HEK293T (cell line): ENCODE measurements at regions not wholly inside any gene's neighbourhood (a gene's known extent, or its start where the extent isn't known, plus 50 kb on each side); places are given as distances from the start of the nearest gene placed in this dataset.

Experiments
- CTCF ChIA-PET: fragments of 350-600 bp; formaldehyde crosslinking; extraction: SDS; loops from one replicate; lab custom pipeline; 2021; ENCODE audit warnings: antibody characterized with exemption, inconsistent platforms; lab: Yijun Ruan, JAX
- POLR2A ChIA-PET: fragments of 350-600 bp; formaldehyde crosslinking; extraction: SDS; loops from one replicate; lab custom pipeline; 2020; ENCODE audit warnings: antibody characterized with exemption, inconsistent platforms; lab: Yijun Ruan, JAX
- DNase-seq: peaks from one replicate; pipeline ENCODE4 v3.0.0; 2012; ENCODE audit warnings: mixed read lengths; ENCODE audit errors: extremely low spot score
- ARNT ChIP-seq: fragments of 450-650 bp; IDR thresholded peaks from 2 replicates; pipeline ENCODE4 v1.6.1; 2017; ENCODE audit warnings: mild to moderate bottlenecking
- BHLHE40 ChIP-seq: fragments of 450-650 bp; IDR thresholded peaks from 2 replicates; pipeline ENCODE4 v1.6.1; 2016; ENCODE audit warnings: mild to moderate bottlenecking, moderate library complexity, borderline replicate concordance
- CTBP1 ChIP-seq: fragments of 450-650 bp; IDR thresholded peaks from 2 replicates; pipeline ENCODE4 v1.6.1; 2016; ENCODE audit warnings: borderline replicate concordance
- ELF4 ChIP-seq: fragments of 450-650 bp; IDR thresholded peaks from 2 replicates; pipeline ENCODE4 v1.6.1; 2017; ENCODE audit warnings: antibody characterized with exemption
- FOXA1 ChIP-seq: fragments of 450-650 bp; IDR thresholded peaks from 2 replicates; pipeline ENCODE4 v1.6.1; 2016; ENCODE audit warnings: mild to moderate bottlenecking
- FOXK2 ChIP-seq: fragments of 450-650 bp; IDR thresholded peaks from 2 replicates; pipeline ENCODE4 v1.6.1; 2016; ENCODE audit warnings: mild to moderate bottlenecking
- FOXM1 ChIP-seq: fragments of 450-650 bp; IDR thresholded peaks from 2 replicates; pipeline ENCODE4 v1.6.1; 2017; ENCODE audit warnings: mild to moderate bottlenecking, borderline replicate concordance
- HDGF ChIP-seq: fragments of 450-650 bp; IDR thresholded peaks from 2 replicates; pipeline ENCODE4 v1.6.1; 2017; ENCODE audit warnings: antibody characterized with exemption, borderline replicate concordance
- L3MBTL2 ChIP-seq: fragments of 450-650 bp; conservative IDR thresholded peaks from 2 replicates; pipeline ENCODE4 v1.6.1; 2016; ENCODE audit warnings: mild to moderate bottlenecking
- LEF1 ChIP-seq: fragments of 450-650 bp; IDR thresholded peaks from 2 replicates; pipeline ENCODE4 v1.6.1; 2017; ENCODE audit warnings: mild to moderate bottlenecking, borderline replicate concordance
- NFRKB ChIP-seq: fragments of 450-650 bp; IDR thresholded peaks from 2 replicates; pipeline ENCODE4 v1.6.1; 2016; ENCODE audit warnings: mild to moderate bottlenecking, moderate library complexity
- SP1 ChIP-seq: fragments of 450-650 bp; IDR thresholded peaks from 2 replicates; pipeline ENCODE4 v1.6.1; 2017
- SUZ12 ChIP-seq: fragments of 450-650 bp; IDR thresholded peaks from 2 replicates; pipeline ENCODE4 v1.6.1; 2016; ENCODE audit warnings: mild to moderate bottlenecking
- TARDBP ChIP-seq: fragments of 450-650 bp; IDR thresholded peaks from 2 replicates; pipeline ENCODE4 v1.6.1; 2016
- ZNF384 ChIP-seq: fragments of 450-650 bp; IDR thresholded peaks from 2 replicates; pipeline ENCODE4 v1.6.1; 2016
- TF ChIP-seq, protein P1 (sequence below): fragments of 450-650 bp; IDR thresholded peaks from 2 replicates; pipeline ENCODE4 v1.6.1; 2016

DNA sequence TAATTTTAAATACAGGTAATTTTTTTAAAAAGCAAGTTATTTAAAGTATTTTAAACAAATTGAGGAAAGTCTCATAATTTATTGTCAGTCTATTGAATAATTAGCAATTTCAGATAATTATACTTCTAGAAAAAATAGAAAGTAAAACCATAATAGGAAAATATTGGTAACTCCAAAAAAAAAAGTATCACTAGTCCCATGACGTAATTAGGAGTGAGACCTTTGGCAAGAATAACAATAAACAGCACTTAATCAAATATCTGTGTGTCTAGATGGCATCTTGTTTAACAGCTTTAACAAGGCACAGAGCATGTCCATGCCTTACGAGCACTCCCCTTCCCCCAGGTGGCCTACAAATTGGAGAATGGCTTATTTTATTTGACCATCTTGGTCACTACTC lies 1683.6 kb upstream of the AGA start:
- DNase-seq, result no peak
- ChIA-PET POLR2A (no interaction called here), CTCF (no interaction called here)
- no peak for TF ChIP-seq FOXA1
- TF ChIP-seq CTBP1, result no peak
- TF ChIP-seq, protein P1, sequence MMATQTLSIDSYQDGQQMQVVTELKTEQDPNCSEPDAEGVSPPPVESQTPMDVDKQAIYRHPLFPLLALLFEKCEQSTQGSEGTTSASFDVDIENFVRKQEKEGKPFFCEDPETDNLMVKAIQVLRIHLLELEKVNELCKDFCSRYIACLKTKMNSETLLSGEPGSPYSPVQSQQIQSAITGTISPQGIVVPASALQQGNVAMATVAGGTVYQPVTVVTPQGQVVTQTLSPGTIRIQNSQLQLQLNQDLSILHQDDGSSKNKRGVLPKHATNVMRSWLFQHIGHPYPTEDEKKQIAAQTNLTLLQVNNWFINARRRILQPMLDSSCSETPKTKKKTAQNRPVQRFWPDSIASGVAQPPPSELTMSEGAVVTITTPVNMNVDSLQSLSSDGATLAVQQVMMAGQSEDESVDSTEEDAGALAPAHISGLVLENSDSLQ, result no peak

DNA sequence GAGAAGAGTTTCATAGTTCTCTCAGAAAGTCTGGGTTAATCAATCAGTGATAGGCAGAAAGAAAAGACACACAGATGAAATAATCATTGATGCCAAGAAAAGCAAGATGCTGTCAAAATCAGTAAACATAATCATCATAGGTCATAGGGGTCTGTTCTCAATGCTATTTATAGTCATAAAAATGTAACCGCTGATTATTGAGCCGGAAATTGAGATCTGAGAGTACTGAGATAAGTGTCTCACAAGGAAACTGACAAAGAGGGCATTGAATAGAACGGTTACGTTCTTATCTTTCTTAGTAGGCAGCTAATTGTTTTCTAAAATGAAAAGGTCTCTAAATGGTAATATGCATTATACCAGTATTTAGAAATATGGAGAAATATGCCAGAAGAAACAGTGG lies 1686.1 kb upstream of the AGA start:
- CTCF ChIA-PET, result interaction anchor here (0.6 kb wide), 1 partner anchor 1663 kb away, joined by 6 read pairs; no protein-coding TSS in a partner anchor
- TF ChIP-seq L3MBTL2 (no peak), TARDBP (no peak), ELF4 (no peak), FOXM1 (no peak), CTBP1 (no peak), FOXA1 (no peak), NFRKB (no peak), FOXK2 (no peak), SP1 (no peak), ARNT (no peak), BHLHE40 (no peak), ZNF384 (no peak), HDGF (no peak)
- TF ChIP-seq, protein P1, result no peak
- DNase-seq, result no peak
- POLR2A ChIA-PET, result no interaction called here

- POLR2A ChIA-PET, result no interaction called here
- TF ChIP-seq L3MBTL2, result no peak
- no peak for TF ChIP-seq BHLHE40
- no peak for TF ChIP-seq LEF1
- no peak for DNase-seq
- CTCF ChIA-PET, result no interaction called here
Measured at GRCh38 chr4:179130122-179130714, 1688.0 kb upstream of the AGA start.

GRCh38 chr4:179145746-179146525 lies 1703.7 kb upstream of the AGA start:
- POLR2A ChIA-PET, result no interaction called here
- TF ChIP-seq FOXM1, result no peak
- no peak for TF ChIP-seq FOXA1
- TF ChIP-seq, protein P1, result no peak
- TF ChIP-seq HDGF, result no peak
- no peak for TF ChIP-seq FOXK2
- no peak for TF ChIP-seq TARDBP
- no peak for TF ChIP-seq L3MBTL2
- no peak for DNase-seq
- CTCF ChIA-PET, result no interaction called here

DNA sequence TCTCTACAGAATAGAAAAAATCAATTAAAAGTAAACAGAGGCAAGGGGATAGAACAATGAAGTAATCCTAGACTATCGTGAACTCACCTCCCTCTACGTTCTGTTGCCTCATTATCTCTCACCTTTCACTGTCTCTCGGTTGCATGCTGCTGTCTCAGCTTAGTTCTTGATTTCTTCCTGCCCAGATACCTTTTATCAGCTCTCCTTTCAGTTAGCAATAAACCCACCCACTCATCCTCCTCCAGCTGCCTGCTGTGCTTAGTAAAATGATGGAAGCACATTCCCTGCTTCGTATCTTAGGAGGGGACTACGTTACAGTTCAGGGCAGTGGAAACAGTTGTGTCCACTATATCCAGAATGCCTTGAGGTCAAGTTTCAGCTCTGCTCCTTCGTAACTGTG lies 1709.5 kb upstream of the AGA start:
- no peak for DNase-seq
- ChIA-PET POLR2A (no interaction called here), CTCF (no interaction called here)
- TF ChIP-seq ARNT, result no peak
- TF ChIP-seq SP1, result no peak
- no peak for TF ChIP-seq FOXM1
- TF ChIP-seq FOXK2, result no peak
- TF ChIP-seq L3MBTL2, result no peak
- TF ChIP-seq CTBP1, result no peak
- TF ChIP-seq HDGF, result no peak
- no peak for TF ChIP-seq LEF1
- TF ChIP-seq, protein P1, result no peak
- no peak for TF ChIP-seq SUZ12
- no peak for TF ChIP-seq NFRKB

DNA sequence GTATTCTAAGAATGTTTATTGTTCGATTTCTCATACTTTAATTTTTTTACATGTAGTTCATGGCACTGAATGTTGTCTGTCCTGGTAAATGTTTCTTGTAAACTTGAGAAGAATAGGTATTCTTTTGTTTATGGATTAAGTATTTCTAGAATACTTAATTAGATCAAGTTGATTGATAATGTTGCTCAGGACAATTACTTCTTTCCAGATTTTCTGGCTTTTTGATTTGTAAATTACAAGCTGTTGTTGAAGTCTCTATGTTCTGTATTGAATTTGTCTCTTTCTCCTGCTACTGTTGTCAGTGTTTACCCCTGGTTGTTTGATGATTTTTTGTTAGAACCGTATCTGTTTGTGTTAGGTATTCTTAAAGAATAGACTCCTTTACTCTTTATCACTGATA lies 1720.9 kb upstream of the AGA start:
- ChIA-PET CTCF (no interaction called here), POLR2A (no interaction called here)
- DNase-seq, result no peak
- TF ChIP-seq ZNF384 (no peak), HDGF (no peak), ELF4 (no peak), CTBP1 (no peak), FOXA1 (no peak), FOXK2 (no peak), BHLHE40 (no peak)
